GM18511 (cell line): ENCODE measurements at regions not wholly inside any gene's neighbourhood (a gene's known extent, or its start where the extent isn't known, plus 50 kb on each side); places are given as distances from the start of the nearest gene placed in this dataset.
"Not testable (repeated sequence)": the region's sequence is repeated elsewhere in the genome, so short reads cannot be mapped to it uniquely, and the experiment has no call there.

Source experiments
- ATAC-seq: cut with Tn5 transposase; IDR thresholded peaks from one replicate; pipeline ENCODE4 v1.9.1; 2021; ENCODE audit warnings: mild to moderate bottlenecking, moderate library complexity; ENCODE audit not compliant: unreplicated experiment

- no peak for ATAC-seq
These were observed 192.8 kb upstream of the ADRA1D start for GRCh38 chr20:4441871-4442270.

- ATAC-seq = no peak
These were observed 192.1 kb upstream of the ADRA1D start for GRCh38 chr20:4441191-4441590.

- ATAC-seq = no peak
These were observed 190.4 kb upstream of the ADRA1D start for GRCh38 chr20:4439461-4439860.

GRCh38 chr20:4437131-4437530 lies 188.0 kb upstream of the ADRA1D start:
- ATAC-seq = no peak

GRCh38 chr20:4435671-4436455 lies 186.8 kb upstream of the ADRA1D start:
- ATAC-seq = no peak

GRCh38 chr20:4435225-4435624 lies 186.1 kb upstream of the ADRA1D start:
- ATAC-seq = no peak

GRCh38 chr20:4434681-4435080 lies 185.6 kb upstream of the ADRA1D start:
- no peak for ATAC-seq

- no peak for ATAC-seq
These were observed 182.4 kb upstream of the ADRA1D start for GRCh38 chr20:4431446-4431845.

GRCh38 chr20:4430826-4431225 lies 181.7 kb upstream of the ADRA1D start:
- not testable (repeated sequence) for ATAC-seq

GRCh38 chr20:4427940-4428586 lies 179.0 kb upstream of the ADRA1D start:
- ATAC-seq = no peak

GRCh38 chr20:4418141-4418540 lies 169.1 kb upstream of the ADRA1D start:
- ATAC-seq = no peak

GRCh38 chr20:4415281-4415680 lies 166.2 kb upstream of the ADRA1D start:
- no peak for ATAC-seq

- ATAC-seq = no peak
These were observed 164.4 kb upstream of the ADRA1D start for GRCh38 chr20:4413314-4414049.

- ATAC-seq = no peak
These were observed 163.1 kb upstream of the ADRA1D start for GRCh38 chr20:4412216-4412615.

GRCh38 chr20:4411744-4412143 lies 162.7 kb upstream of the ADRA1D start:
- ATAC-seq = no peak

GRCh38 chr20:4406627-4407026 lies 157.5 kb upstream of the ADRA1D start:
- ATAC-seq = no peak

- ATAC-seq = no peak
These were observed 152.5 kb upstream of the ADRA1D start for GRCh38 chr20:4401601-4402000.

- ATAC-seq = no peak
These were observed 135.9 kb upstream of the ADRA1D start for GRCh38 chr20:4384961-4385360.

- no peak for ATAC-seq
These were observed 134.9 kb upstream of the ADRA1D start for GRCh38 chr20:4383961-4384360.

- no peak for ATAC-seq
These were observed 126.8 kb upstream of the ADRA1D start for GRCh38 chr20:4375881-4376280.

- no peak for ATAC-seq
These were observed 124.4 kb upstream of the ADRA1D start for GRCh38 chr20:4373454-4373853.
